ENCODE measurements at regions not wholly inside any gene's neighbourhood (a gene's known extent, or its start where the extent isn't known, plus 50 kb on each side); places are given as distances from the start of the nearest gene placed in this dataset.
A peak's percentile ranks its signal among the peaks of the same experiment; 100 is the strongest.

- no peak for DNase-seq
Observed at GRCh38 chr6:77073410-77073760, 389.9 kb downstream of the HTR1B start.

- no peak for DNase-seq
Observed at GRCh38 chr6:77072694-77073409, 390.4 kb downstream of the HTR1B start.

- no peak for DNase-seq
Observed at GRCh38 chr6:77063494-77063893, 399.8 kb downstream of the HTR1B start.

- DNase-seq, result no peak
Observed at GRCh38 chr6:77055711-77056110, 407.6 kb downstream of the HTR1B start.

- no peak for DNase-seq
Observed at GRCh38 chr6:77040568-77041195, 422.6 kb downstream of the HTR1B start.

GRCh38 chr6:77038807-77039206 is 424.5 kb downstream of the HTR1B start:
- DNase-seq, result no peak

GRCh38 chr6:77037439-77037838 is 425.9 kb downstream of the HTR1B start:
- no peak for DNase-seq

- DNase-seq, result no peak
Observed at GRCh38 chr6:77036400-77036799, 426.9 kb downstream of the HTR1B start.

- no peak for DNase-seq
Observed at GRCh38 chr6:77034161-77034560, 429.1 kb downstream of the HTR1B start.

GRCh38 chr6:77030929-77031674 is 432.2 kb downstream of the HTR1B start:
- DNase-seq, result no peak

- DNase-seq, result no peak
Observed at GRCh38 chr6:77026341-77026740, 436.9 kb downstream of the HTR1B start.

GRCh38 chr6:77025736-77026223 is 437.5 kb downstream of the HTR1B start:
- no peak for DNase-seq

- DNase-seq, result no peak
Observed at GRCh38 chr6:77021778-77022177, 441.5 kb downstream of the HTR1B start.

GRCh38 chr6:77021232-77021631 is 442.1 kb downstream of the HTR1B start:
- DNase-seq, result no peak

GRCh38 chr6:77019081-77019480 is 444.2 kb downstream of the HTR1B start:
- DNase-seq, result no peak

- DNase-seq, result no peak
Observed at GRCh38 chr6:77017537-77017936, 445.8 kb downstream of the HTR1B start.

- DNase-seq, result no peak
Observed at GRCh38 chr6:77015350-77015749, 447.9 kb downstream of the HTR1B start.

- DNase-seq, result no peak
Observed at GRCh38 chr6:77011929-77012545, 451.3 kb downstream of the HTR1B start.

- no peak for DNase-seq
Observed at GRCh38 chr6:77010931-77011542, 452.3 kb downstream of the HTR1B start.

- no peak for DNase-seq
Observed at GRCh38 chr6:76992553-76992952, 470.7 kb downstream of the HTR1B start.

GRCh38 chr6:76984572-76984971 is 478.7 kb downstream of the HTR1B start:
- DNase-seq, result no peak

- peak; percentile 42 for DNase-seq
Observed at GRCh38 chr6:76982476-76983199, 480.7 kb downstream of the HTR1B start.

Measured in skin of body (tissue), 1 donor.